ENCODE measurements at regions not wholly inside any gene's neighbourhood (a gene's known extent, or its start where the extent isn't known, plus 50 kb on each side); places are given as distances from the start of the nearest gene placed in this dataset.

- DNase-seq (ENCODE audit: low spot score) = no peak
- in situ Hi-C loops (cut with HindIII; ENCODE audit: low sequenced_read_pairs) = no loop called here
These were observed 76.1 kb upstream of the SDK2 start for GRCh38 chr17:73720187-73720834.

DNA sequence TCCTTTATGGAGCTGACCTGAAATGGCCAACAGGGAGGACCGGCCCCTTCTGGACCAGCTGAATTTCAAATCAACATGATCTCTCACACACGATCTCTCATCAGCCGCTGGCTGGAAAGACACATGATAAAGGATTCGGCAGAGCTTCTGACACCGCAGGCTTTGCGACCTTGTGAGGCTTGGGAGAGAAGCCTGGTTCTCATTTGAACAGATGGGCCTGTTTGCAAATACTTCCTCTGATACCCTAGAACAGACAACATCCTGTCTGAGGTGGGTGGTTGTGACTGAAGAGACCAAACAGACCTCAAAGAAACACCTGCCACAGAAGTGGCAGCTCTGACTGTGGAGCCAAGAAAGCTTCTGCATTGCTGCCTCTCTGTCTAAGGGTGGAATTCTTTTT lies 77.9 kb upstream of the SDK2 start:
- no peak for DNase-seq (ENCODE audit: low spot score)
- in situ Hi-C loops (cut with HindIII; ENCODE audit: low sequenced_read_pairs) = no loop called here

DNA sequence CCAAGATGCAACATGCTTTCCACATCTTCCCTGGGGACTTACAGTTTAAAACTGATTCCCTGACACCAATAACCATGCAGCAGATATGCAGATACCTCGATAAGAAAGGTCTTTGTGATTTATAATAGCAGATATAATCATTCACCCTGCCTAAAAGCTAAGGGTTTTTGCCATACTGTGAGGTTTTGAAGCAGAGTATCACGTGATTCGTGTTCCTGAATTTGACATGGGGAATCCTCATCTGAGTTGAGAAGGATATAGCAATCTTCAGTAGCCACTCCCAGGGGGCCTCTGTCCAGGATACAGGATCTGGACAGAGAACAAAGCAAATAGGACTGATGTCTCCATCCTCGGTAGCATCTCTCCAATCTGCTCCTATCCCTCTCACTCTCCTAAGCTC lies 79.1 kb upstream of the SDK2 start:
- in situ Hi-C loops (cut with HindIII; ENCODE audit: low sequenced_read_pairs) = no loop called here
- DNase-seq (ENCODE audit: low spot score) = no peak

DNA sequence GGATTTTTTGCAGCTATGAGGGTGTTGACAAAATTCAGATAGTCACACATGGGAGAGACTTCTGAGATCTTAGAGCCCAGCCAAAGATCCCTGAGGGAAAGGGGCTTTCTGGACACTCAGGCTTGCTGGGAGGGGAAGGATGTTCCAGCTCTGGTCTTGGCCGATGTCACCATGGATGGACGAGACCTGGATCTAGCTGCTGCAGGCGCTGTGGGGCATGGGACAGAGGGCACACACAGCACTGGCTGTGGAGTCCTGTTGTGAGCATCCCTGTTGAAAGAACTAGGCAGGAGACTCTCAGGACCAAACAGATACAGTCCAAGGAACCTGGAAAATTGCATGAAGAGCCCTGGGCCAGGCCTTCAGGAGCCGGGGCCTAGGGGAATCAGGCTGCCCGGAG lies 80.1 kb upstream of the SDK2 start:
- DNase-seq (ENCODE audit: low spot score) = no peak
- in situ Hi-C loops (cut with HindIII; ENCODE audit: low sequenced_read_pairs) = no loop called here

- in situ Hi-C loops (cut with HindIII; ENCODE audit: low sequenced_read_pairs) = no loop called here
- DNase-seq (ENCODE audit: low spot score) = no peak
These were observed 80.7 kb upstream of the SDK2 start for GRCh38 chr17:73724990-73725389.

DNA sequence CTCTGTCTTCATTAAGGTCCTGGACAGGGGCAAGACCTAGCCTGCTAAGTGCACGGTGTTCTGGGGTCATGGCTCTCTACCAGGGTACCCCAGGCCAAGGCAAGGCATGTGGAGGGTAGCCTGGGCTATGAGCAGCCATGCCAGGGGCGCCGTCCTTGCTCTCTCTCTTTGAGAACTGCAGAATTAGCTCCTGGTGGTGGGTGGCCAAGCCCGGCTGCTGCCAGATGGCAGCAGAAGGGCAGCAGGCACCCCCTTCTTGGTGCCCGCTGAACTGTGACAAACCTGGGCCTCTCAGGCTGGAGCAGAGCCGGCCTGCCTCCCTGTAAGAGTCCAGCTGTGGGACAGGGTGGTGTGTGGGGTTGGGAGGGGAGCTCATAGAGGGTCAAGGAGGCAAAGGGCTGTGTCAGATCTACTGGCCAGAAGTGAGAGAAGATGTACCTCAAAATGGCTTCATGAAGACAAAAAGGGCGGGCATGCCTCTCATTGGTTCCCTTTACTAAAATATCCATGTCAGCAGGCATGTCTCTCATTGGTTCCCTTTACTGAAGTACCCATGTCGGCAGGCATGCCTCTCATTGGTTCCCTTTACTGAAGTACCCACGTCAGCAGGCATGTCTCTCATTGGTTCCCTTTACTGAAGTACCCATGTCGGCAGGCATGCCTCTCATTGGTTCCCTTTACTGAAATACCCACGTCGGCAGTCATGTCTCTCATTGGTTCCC lies 81.7 kb upstream of the SDK2 start:
- in situ Hi-C loops (cut with HindIII; ENCODE audit: low sequenced_read_pairs) = no loop called here
- DNase-seq (ENCODE audit: low spot score) = no peak

- in situ Hi-C loops (cut with HindIII; ENCODE audit: low sequenced_read_pairs) = no loop called here
- DNase-seq (ENCODE audit: low spot score) = no peak
These were observed 83.7 kb upstream of the SDK2 start for GRCh38 chr17:73727941-73728340.

GRCh38 chr17:73729101-73729500 lies 84.9 kb upstream of the SDK2 start:
- in situ Hi-C loops (cut with HindIII; ENCODE audit: low sequenced_read_pairs) = no loop called here

DNA sequence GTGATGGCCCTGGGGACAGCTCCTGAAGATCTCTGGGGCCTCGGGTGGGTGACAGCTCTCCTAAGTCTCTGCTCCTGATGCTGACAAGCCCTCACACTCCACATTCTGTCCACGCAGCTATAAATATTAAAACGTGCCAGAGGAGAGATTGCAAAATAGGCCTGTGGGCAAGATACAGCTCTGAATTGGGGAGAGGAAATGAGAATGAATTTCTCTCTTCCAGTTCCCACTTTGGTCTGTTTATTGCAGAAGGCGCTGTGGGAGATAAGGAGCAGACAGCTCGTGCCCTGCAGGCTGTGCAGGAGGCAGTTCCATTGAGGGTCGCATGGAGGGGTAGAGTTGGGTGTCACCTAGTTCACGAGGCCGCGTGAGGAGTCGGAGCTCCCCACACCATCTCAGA lies 87.5 kb upstream of the SDK2 start:
- in situ Hi-C loops (cut with HindIII; ENCODE audit: low sequenced_read_pairs) = no loop called here
- no peak for DNase-seq (ENCODE audit: low spot score)

More at GRCh38 chr17:73729101-73729500, 84.9 kb upstream of the SDK2 start:
- no peak for DNase-seq (ENCODE audit: low spot score)

GRCh38 chr17:73733517-73733916 lies 89.3 kb upstream of the SDK2 start:
- in situ Hi-C loops (cut with HindIII; ENCODE audit: low sequenced_read_pairs) = no loop called here
- DNase-seq (ENCODE audit: low spot score) = no peak

- in situ Hi-C loops (cut with HindIII; ENCODE audit: low sequenced_read_pairs) = no loop called here
- no peak for DNase-seq (ENCODE audit: low spot score)
These were observed 91.0 kb upstream of the SDK2 start for GRCh38 chr17:73735245-73735644.

DNA sequence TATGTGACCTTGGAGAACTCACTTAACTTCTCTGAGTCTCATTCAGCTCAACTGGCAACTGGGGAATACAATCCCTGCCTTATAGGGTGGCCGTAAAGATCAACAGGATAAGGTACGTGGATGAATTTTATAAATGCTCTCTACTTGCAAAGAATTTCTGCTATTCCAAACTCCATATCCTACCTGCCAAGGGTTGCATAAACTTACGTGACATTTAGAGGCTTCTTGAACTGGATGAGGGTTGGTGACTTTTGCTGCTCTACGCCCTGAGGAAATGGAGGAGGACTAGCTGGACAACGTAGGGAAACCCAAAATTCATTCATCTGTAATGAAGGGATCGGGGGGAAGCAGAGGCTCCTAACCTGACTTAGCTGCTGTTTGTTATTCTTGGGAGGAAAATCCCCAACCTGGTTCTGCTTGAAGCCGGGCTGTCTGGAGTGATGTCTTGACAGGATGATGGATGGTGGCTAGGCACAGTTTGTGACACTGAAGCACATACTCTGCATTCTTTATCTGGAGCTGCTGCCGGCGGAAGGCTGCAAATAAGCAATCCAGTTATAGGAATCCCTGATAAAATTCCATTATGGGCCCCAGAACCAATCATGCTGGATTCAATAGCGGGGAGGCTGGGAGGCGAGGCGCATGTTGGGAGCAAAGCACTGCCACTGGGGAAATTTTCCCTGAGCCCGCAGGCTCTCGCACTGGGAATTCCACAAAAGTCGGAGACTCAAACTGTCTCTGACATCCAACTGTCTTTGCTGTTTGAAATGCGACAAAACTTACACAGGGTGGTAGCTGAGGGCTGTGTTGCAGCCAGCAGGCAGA lies 94.7 kb upstream of the SDK2 start:
- in situ Hi-C loops (cut with HindIII; ENCODE audit: low sequenced_read_pairs) = no loop called here

GRCh38 chr17:73740370-73740769 lies 96.1 kb upstream of the SDK2 start:
- in situ Hi-C loops (cut with HindIII; ENCODE audit: low sequenced_read_pairs) = no loop called here
- no peak for DNase-seq (ENCODE audit: low spot score)

More for the DNA sequence above, 94.7 kb upstream of the SDK2 start:
- DNase-seq (ENCODE audit: low spot score) = no peak

DNA sequence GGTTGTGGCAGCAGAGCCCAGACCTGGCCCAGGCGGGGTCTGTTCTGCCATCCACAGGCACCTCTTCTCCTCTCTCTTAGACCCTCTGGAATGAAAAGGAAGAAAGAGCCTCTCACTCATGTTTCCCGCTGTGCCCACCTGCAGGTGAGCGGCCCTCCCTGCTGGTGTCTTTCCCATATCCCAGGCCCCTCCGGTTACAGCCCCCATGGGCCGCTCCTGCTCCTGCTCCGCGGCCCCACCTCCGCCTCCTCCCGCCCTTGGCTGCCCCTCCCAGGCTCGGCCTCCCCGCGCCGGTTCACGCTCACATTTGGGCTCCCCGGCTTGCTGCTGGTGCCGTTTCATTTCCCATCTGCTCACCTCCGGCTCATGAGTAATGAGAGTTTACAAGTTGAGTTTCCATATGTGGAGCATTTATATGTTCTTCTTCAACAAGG lies 98.7 kb upstream of the SDK2 start:
- in situ Hi-C loops (cut with HindIII; ENCODE audit: low sequenced_read_pairs) = no loop called here
- no peak for DNase-seq (ENCODE audit: low spot score)

- in situ Hi-C loops (cut with HindIII; ENCODE audit: low sequenced_read_pairs) = no loop called here
- no peak for DNase-seq (ENCODE audit: low spot score)
These were observed 99.4 kb upstream of the SDK2 start for GRCh38 chr17:73743518-73744201.

GRCh38 chr17:73744411-73744810 lies 100.2 kb upstream of the SDK2 start:
- in situ Hi-C loops (cut with HindIII; ENCODE audit: low sequenced_read_pairs) = no loop called here
- no peak for DNase-seq (ENCODE audit: low spot score)

- no peak for DNase-seq (ENCODE audit: low spot score)
- in situ Hi-C loops (cut with HindIII; ENCODE audit: low sequenced_read_pairs) = no loop called here
These were observed 102.2 kb upstream of the SDK2 start for GRCh38 chr17:73746314-73747073.

- in situ Hi-C loops (cut with HindIII; ENCODE audit: low sequenced_read_pairs) = no loop called here
- DNase-seq (ENCODE audit: low spot score) = no peak
These were observed 103.2 kb upstream of the SDK2 start for GRCh38 chr17:73747221-73748002.
